Gastroesophageal sphincter (tissue), 4 donors: ENCODE measurements at regions not wholly inside any gene's neighbourhood (a gene's known extent, or its start where the extent isn't known, plus 50 kb on each side); places are given as distances from the start of the nearest gene placed in this dataset.
A peak's percentile ranks its signal among the peaks of the same experiment; 100 is the strongest.

ENCODE experiments used
- ATAC-seq: fragments of 150-250 bp; one replicate; pipeline ENCODE4 v1.9.1; 2016; ENCODE audit warnings: mild to moderate bottlenecking, moderate library complexity
- H3K27ac ChIP-seq, 4 donors: fragments of 200-600 bp; sonication (generic) in 3 of 4; 1 replicate in 3 of 4; 2 replicates in 1 of 4; pipeline ENCODE4 v1.5.1; 2016 to 2019
- H3K27me3 ChIP-seq: fragments of 200-600 bp; sonication (generic); one replicate; pipeline ENCODE4 v1.5.1; 2019
- H3K36me3 ChIP-seq, 2 donors: fragments of 200-600 bp; sonication (generic); one replicate each; pipeline ENCODE4 v1.5.1; 2019; ENCODE audit warnings: control low read depth in 1 of 2
- H3K4me1 ChIP-seq, 3 donors: fragments of 200-600 bp; sonication (generic); 1 replicate in 2 of 3; 2 replicates in 1 of 3; pipeline ENCODE4 v1.5.1; 2016 to 2019; ENCODE audit warnings: control low read depth in 2 of 3
- H3K4me3 ChIP-seq, 2 donors: fragments of 200-600 bp; sonication (generic); one replicate each; pipeline ENCODE4 v1.5.1; 2019; ENCODE audit warnings: mild to moderate bottlenecking in 1 of 2, moderate library complexity in 1 of 2
- H3K9me3 ChIP-seq, 3 donors: fragments of 200-600 bp; sonication (generic); one replicate each; pipeline ENCODE4 v1.5.1; 2017 to 2019; ENCODE audit warnings: control low read depth in 2 of 3
- EP300 ChIP-seq: sonication (generic); formaldehyde crosslinking; IDR thresholded peaks from one replicate; pipeline ENCODE4 v1.6.1; 2017; ENCODE audit warnings: antibody characterized with exemption, mild to moderate bottlenecking
- POLR2A ChIP-seq, 2 donors: fragments of 450-650 bp; IDR thresholded peaks; one replicate each; pipeline ENCODE4 v1.6.1; 2017; ENCODE audit warnings: antibody characterized with exemption in 2 of 2, mild to moderate bottlenecking in 2 of 2, moderate library complexity in 1 of 2
- POLR2AphosphoS5 ChIP-seq: sonication (generic); formaldehyde crosslinking; IDR thresholded peaks from one replicate; pipeline ENCODE4 v1.6.1; 2017; ENCODE audit warnings: antibody characterized with exemption
- WGBS, 2 donors: methylation state at CpG; one replicate each; pipeline ENCODE4 v1.1.5; 2018; ENCODE audit warnings: low coverage in 1 of 2; 5-methylcytosine and 5-hydroxymethylcytosine counted together
- TF ChIP-seq, protein P1 (sequence below), 4 experiments: fragments of 200-600 bp in 2 of 4; fragments of 450-650 bp in 2 of 4; sonication (generic) in 1 of 4; IDR thresholded peaks; one replicate each; pipeline ENCODE4 v1.5.1; 2017 to 2019; ENCODE audit warnings: antibody characterized with exemption in 4 of 4, mild to moderate bottlenecking in 2 of 4, moderate library complexity in 2 of 4

- H3K4me3 ChIP-seq, result no peak overlapping the region
- H3K27me3 ChIP-seq, result peaks cover 14% of the 10 kb centered on the region
- no peaks in the 10 kb centered on the region for H3K36me3 ChIP-seq
- 89 to 92% methylated on average over 2 to 3 of the region's 3 CpGs for WGBS, 2 donors
- ATAC-seq, result no peak
- H3K9me3 ChIP-seq, result no peaks in the 10 kb centered on the region
- no peaks in the 10 kb centered on the region for H3K4me1 ChIP-seq
- no peak overlapping the region for H3K27ac ChIP-seq
- TF ChIP-seq EP300 (no peak), POLR2A (IDR thresholded peaks at IDR 0.05) (no peak), POLR2AphosphoS5 (no peak)
- TF ChIP-seq, protein P1, sequence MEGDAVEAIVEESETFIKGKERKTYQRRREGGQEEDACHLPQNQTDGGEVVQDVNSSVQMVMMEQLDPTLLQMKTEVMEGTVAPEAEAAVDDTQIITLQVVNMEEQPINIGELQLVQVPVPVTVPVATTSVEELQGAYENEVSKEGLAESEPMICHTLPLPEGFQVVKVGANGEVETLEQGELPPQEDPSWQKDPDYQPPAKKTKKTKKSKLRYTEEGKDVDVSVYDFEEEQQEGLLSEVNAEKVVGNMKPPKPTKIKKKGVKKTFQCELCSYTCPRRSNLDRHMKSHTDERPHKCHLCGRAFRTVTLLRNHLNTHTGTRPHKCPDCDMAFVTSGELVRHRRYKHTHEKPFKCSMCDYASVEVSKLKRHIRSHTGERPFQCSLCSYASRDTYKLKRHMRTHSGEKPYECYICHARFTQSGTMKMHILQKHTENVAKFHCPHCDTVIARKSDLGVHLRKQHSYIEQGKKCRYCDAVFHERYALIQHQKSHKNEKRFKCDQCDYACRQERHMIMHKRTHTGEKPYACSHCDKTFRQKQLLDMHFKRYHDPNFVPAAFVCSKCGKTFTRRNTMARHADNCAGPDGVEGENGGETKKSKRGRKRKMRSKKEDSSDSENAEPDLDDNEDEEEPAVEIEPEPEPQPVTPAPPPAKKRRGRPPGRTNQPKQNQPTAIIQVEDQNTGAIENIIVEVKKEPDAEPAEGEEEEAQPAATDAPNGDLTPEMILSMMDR (IDR thresholded peaks at IDR 0.05), result no peak
Observed at GRCh38 chr21:35749904-35750303, 310.4 kb downstream of the SETD4 start.

- ATAC-seq, result no peak
- Histone ChIP-seq H3K4me1 (no peaks in the 10 kb centered on the region), H3K27ac (no peak overlapping the region), H3K9me3 (no peaks in the 10 kb centered on the region), H3K36me3 (no peaks in the 10 kb centered on the region), H3K4me3 (no peak overlapping the region), H3K27me3 (peaks cover 17% of the 10 kb centered on the region)
- TF ChIP-seq POLR2AphosphoS5 (no peak), EP300 (no peak)
- TF ChIP-seq, protein P1 (IDR thresholded peaks at IDR 0.05), result no peak
- 67 to 84% methylated on average over 3 of the region's 3 CpGs for WGBS, 2 donors
Observed at GRCh38 chr21:35748678-35749314, 311.5 kb downstream of the SETD4 start.

DNA sequence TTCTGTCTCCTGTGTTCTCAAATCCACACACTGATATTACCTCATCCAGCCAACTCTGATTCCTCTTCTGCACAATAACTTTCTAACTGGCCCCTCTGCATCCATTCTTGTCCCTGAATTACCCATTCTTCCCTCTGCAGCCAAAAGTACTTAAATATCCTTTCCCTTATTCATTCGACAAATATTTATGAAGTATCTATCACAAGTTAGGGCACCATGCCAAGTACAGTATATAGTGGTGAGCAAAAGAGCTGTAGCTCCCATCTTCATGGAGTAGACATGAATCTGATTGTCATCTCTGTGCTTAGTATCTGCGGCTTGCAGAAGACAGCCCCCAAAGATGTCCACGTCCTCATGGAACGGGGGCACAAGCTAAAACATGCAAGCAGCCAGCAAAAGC lies 316.8 kb downstream of the SETD4 start:
- WGBS, 2 donors, result 73 to 90% methylated on average over 3 to 4 of the region's 4 CpGs
- Histone ChIP-seq H3K4me1 (peaks cover 0 to 7% (median 4%) of the 10 kb centered on the region in 3 donors), H3K36me3 (no peaks in the 10 kb centered on the region), H3K9me3 (peaks cover 0 to 8% (median 0%) of the 10 kb centered on the region in 3 donors), H3K27ac (no peak overlapping the region), H3K4me3 (no peak overlapping the region), H3K27me3 (peaks cover 4% of the 10 kb centered on the region)
- ATAC-seq, result no peak
- no peak for TF ChIP-seq EP300
- TF ChIP-seq, protein P1 (IDR thresholded peaks at IDR 0.05), result no peak
- TF ChIP-seq POLR2AphosphoS5, result no peak
- no peak for TF ChIP-seq POLR2A (IDR thresholded peaks at IDR 0.05)

DNA sequence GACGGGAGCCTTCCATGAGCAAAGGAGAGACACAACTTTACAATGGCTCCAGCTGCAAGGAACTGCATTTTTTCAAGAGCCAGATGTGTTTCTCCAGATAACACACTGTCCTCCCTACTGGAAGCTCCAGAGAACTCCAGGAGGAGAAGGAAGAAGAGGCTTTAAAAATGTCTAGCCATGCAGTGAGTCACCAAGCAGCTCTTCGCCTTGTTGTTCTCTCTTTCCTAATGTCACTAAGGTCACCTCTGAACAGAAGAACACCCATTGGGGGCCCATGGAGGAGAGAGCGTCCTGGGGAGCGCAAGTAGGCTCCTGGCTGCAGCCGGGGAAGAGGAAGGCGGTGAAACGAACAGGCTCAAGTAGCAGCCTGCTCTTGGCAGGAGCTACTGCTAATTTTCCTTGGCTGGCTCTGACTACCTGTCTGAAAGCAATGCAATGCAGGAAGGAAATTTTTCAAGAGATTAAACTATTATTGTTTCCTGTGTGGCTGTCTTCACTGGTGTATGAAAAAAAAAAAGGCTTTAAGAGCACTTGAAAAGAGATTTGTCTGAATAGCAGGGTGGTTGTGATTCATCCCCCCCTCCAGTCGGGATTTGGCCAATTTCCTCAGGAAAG lies 321.9 kb downstream of the SETD4 start:
- ATAC-seq, result peak; percentile 43

More for the DNA sequence above, 321.9 kb downstream of the SETD4 start:
- H3K27ac ChIP-seq, result no peak overlapping the region
- peaks cover 0 to 8% (median 0%) of the 10 kb centered on the region in 3 donors for H3K9me3 ChIP-seq
- H3K4me1 ChIP-seq, result peaks cover 0 to 13% (median 8%) of the 10 kb centered on the region in 3 donors
- TF ChIP-seq POLR2AphosphoS5, result no peak
- TF ChIP-seq, protein P1 (IDR thresholded peaks at IDR 0.05), result no peak
- TF ChIP-seq EP300, result no peak
- no peak for TF ChIP-seq POLR2A (IDR thresholded peaks at IDR 0.05)
- no peaks in the 10 kb centered on the region for H3K36me3 ChIP-seq
- no peaks in the 10 kb centered on the region for H3K27me3 ChIP-seq
- WGBS, 2 donors, result 14 to 23% methylated on average over 1 to 8 of the region's 8 CpGs
- no peak overlapping the region for H3K4me3 ChIP-seq
